Effector memory CD4-positive, alpha-beta T cell (primary cell): ENCODE measurements at regions not wholly inside any gene's neighbourhood (a gene's known extent, or its start where the extent isn't known, plus 50 kb on each side); places are given as distances from the start of the nearest gene placed in this dataset.

Source experiments
- DNase-seq, 3 donors: peaks; one replicate each; pipeline ENCODE4 v3.0.0-alpha.2; 2020
- H3K27ac ChIP-seq: 2 replicates; pipeline ENCODE4 v1.7.0; 2013; ENCODE audit warnings: mild to moderate bottlenecking, low read length, moderate library complexity; ENCODE audit not compliant: insufficient read depth, poor library complexity, severe bottlenecking
- H3K27me3 ChIP-seq: replicated peaks from 2 replicates; pipeline ENCODE4 v1.7.0; 2013; ENCODE audit warnings: mild to moderate bottlenecking, low read length; ENCODE audit not compliant: insufficient read depth, control insufficient read depth, poor library complexity, severe bottlenecking
- H3K36me3 ChIP-seq: 2 replicates; pipeline ENCODE4 v1.7.0; 2013; ENCODE audit warnings: mild to moderate bottlenecking, low read length, moderate library complexity; ENCODE audit not compliant: control insufficient read depth, insufficient read depth
- H3K4me1 ChIP-seq: 2 replicates; pipeline ENCODE4 v1.7.0; 2013; ENCODE audit warnings: low read length, mild to moderate bottlenecking; ENCODE audit not compliant: control insufficient read depth, insufficient read depth, poor library complexity, severe bottlenecking
- H3K4me3 ChIP-seq: 2 replicates; pipeline ENCODE4 v1.7.0; 2013; ENCODE audit warnings: low read length, low read depth, mild to moderate bottlenecking; ENCODE audit not compliant: insufficient read depth, poor library complexity, severe bottlenecking
- H3K9me3 ChIP-seq: 2 replicates; pipeline ENCODE4 v1.7.0; 2013; ENCODE audit warnings: mild to moderate bottlenecking, low read length, moderate library complexity; ENCODE audit not compliant: control insufficient read depth

DNA sequence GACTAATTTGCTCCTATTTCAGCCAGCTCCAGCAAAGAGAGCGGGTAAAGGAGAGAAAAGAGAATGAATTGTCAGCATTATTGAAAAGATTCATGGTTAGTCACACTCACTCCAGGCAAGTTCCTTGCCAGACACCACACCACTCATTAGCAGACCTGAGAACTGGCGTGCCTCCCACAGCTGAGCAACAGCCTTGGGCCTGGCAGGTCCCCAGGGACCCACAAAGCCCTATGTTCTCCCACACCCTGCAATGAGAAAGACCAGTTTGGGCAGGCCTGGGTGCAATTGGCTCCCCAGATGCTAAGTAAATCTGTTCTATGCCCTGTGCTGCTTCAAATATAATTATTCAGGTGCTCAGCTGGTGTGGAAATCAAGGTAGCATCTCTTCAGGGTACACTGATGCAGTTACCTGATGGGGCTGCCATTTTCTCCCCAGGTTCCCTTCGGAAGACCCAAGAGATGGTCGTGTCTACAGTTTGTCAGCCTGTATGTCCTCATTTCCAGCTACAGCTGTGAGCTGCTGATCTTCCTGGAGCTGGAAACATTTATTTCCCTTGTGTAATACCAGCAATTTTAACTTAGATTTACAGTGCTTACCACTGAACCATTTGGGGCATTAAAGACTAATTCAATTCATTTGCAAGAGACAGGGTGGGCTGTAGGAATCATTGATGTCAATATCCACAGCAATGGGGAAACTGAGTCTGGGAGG, 405.0 kb downstream of the COG6 start:
- H3K36me3 ChIP-seq: no peaks in the 10 kb centered on the region
- H3K27me3 ChIP-seq: no peaks in the 10 kb centered on the region
- no peak for DNase-seq
- H3K9me3 ChIP-seq: no peaks in the 10 kb centered on the region
- H3K27ac ChIP-seq: no peak overlapping the region
- no peak overlapping the region for H3K4me3 ChIP-seq
- H3K4me1 ChIP-seq: no peaks in the 10 kb centered on the region

DNA sequence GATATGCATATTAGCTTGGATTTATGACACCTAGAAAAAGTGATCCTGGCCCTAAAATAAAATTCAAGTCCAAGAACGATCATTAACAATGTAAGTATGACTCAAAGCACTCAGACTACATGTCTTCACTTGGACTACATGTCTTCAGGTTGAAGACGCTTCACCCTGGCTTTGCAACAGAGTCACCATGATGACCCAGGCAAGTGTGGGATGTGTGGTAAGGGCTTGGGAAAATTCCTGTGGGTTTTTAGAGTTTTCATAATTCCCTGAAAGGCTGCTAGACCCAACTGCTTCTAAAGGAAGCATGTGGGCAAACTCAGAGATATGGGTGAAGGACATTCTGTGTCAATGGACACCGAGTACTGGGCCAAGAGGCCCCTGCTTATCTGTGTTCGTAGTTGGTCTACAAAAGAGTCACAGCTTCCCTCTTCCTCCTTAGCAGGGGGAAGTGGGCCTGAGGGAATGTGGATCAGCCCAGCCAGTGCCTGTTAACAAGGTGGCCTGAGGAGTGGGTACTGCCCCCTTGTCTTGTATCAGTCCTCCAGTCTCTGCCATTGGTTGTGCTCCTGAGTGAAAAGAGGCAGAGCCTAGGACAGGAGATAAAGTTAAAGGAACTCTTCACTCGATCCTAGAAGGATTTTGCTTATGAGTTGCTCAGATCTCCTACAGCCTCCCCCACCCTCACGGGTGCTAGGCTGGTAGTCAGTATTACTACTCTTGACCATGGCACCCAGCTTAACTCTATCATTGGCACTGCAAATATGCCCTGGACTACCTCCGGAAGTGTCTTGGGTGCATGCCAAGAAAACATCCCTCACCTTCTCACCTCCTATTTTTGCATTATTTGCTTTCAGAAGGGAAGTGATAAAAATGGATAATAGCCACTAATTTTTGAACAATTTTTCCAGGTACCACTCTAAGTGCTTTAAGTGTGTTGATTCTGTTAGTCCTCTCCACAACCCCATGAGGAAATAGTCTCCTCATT, 406.3 kb downstream of the COG6 start:
- Histone ChIP-seq H3K4me1 (no peaks in the 10 kb centered on the region), H3K36me3 (no peaks in the 10 kb centered on the region)
- no peak for DNase-seq

DNA sequence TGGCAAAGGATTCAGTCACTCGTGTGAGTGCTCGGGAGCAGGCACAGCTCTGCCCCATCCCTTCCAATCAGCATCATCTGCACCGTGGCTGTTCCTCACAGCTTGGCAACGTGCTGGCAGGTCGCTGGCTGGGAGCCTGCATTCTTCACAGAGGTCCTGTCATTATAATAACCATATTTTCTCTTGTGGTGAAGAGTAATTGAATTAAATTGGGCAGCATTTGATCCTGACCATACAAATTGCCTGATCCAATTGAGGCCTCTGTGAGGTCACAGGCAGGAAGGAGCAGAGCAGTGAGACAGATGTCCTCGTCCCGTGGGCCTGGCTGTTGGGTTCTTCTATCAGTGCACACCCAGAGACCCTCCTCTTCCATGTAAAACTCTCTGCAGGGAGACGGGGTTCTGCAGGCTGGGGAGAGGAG, 407.8 kb downstream of the COG6 start:
- DNase-seq: no peak
- Histone ChIP-seq H3K4me3 (no peak overlapping the region), H3K9me3 (no peaks in the 10 kb centered on the region), H3K27me3 (no peaks in the 10 kb centered on the region), H3K27ac (no peak overlapping the region), H3K4me1 (no peaks in the 10 kb centered on the region), H3K36me3 (no peaks in the 10 kb centered on the region)

More for the DNA sequence above, 406.3 kb downstream of the COG6 start:
- no peak overlapping the region for H3K27ac ChIP-seq
- H3K27me3 ChIP-seq: no peaks in the 10 kb centered on the region
- no peaks in the 10 kb centered on the region for H3K9me3 ChIP-seq
- no peak overlapping the region for H3K4me3 ChIP-seq

DNA sequence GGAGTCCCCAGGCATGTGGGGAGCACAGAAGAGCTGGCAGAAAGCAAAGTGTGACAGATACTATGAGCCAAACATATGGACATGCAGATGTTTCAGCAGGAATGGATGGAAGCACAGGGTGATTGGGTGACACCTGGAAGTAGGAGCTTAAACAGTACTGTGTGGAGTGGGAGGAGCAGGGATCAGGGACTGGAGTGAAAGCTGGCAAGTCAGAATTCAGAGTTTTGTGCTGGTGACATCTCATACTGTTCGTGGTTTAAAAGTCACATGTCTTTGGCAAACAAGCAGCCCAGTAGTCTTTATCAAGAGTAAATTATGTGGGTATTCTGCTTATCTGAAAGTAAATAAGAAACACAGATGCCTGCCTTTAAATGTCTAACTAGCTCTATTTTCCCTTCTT, 408.2 kb downstream of the COG6 start:
- Histone ChIP-seq H3K27ac (no peak overlapping the region), H3K4me1 (no peaks in the 10 kb centered on the region), H3K4me3 (no peak overlapping the region), H3K27me3 (no peaks in the 10 kb centered on the region), H3K36me3 (no peaks in the 10 kb centered on the region), H3K9me3 (no peaks in the 10 kb centered on the region)
- no peak for DNase-seq

DNA sequence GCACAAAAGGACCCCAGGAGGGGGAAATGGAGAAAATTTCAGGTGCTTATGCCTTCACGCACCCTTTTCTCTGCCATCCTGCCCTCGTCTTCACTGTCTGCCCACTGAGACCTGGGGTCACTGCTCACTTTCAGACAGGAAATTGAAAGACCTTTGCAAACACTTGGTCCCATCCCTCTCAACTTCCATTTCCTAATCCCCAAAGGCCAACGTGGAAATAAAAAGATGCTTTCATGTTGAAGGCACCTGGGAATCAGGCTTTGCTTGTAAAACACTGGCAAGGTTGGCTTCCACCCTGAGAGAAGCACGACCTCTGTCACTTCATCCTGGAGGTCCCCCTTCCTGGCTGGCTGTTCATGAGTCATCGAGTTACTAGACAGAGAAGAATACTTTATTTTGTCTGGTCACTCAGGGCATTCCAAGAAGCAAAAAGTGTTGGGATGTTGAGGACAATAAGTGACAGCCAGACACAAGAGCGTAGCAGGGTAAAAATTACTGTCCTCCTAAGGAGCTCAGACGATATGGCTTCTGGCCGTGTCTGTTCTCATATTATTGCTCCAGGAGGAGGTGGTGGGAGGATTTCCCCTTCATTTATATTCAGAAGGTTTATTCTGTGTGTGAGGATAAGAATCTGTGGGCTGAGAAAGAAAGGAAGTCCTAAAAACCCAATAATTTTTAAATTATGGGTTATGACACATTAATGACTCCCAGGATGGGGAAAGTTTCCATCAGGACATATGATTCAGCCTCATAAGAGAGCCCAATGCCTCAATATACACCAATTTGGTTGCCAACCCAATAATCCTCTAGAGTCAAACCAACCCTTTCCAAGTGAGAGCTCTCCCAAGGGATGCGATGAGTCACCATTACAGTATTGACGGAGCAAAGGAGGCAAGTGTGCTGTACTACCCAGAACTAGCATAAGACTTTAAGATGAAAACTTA, 409.0 kb downstream of the COG6 start:
- Histone ChIP-seq H3K36me3 (no peaks in the 10 kb centered on the region), H3K4me1 (peaks cover 3% of the 10 kb centered on the region), H3K27ac (no peak overlapping the region), H3K27me3 (no peaks in the 10 kb centered on the region), H3K4me3 (no peak overlapping the region), H3K9me3 (no peaks in the 10 kb centered on the region)
- DNase-seq: no peak

DNA sequence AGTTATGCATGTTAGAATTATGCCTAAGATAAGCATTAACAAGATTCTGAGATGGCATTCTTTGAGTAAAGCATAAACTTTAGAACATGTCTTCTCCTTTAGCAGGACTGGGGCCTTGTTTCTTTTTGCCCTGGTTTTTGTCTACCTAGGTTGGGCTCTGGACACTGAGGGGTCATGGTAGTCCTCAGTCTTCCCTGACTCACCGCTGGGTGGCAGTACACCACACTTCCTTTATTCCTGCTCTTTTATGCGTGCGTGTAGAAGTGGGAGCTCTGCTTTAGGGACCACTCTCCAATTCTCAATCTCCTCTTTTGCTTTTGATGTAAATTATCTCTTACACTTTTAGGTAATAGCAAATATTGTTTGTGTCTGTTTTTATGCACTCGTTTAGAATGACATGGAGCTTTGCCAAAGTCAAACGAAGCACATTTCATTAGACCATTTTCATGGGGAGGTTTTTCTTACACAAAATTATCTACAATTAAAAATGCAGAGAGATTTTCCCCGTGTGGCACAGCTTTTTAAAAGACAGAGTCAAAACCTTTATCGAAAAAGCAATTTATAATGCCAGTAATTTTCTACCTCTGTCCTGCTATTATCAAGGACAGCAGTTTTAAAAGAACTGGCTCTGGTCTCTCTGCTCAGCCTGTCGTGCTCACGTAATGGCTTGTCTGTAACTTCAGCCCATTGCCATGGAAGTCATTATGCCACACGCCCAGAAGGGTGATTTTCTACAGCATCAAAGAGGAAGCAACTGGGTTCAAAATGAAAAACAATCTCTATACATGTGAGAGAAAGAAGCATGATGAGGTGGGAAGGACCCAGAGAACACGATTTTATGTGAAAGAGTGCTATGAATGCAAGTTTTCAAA, 413.9 kb downstream of the COG6 start:
- Histone ChIP-seq H3K27me3 (no peaks in the 10 kb centered on the region), H3K27ac (no peak overlapping the region), H3K4me3 (no peak overlapping the region), H3K4me1 (peaks cover 3% of the 10 kb centered on the region), H3K36me3 (no peaks in the 10 kb centered on the region), H3K9me3 (no peaks in the 10 kb centered on the region)
- DNase-seq: peak; percentile 41 to 56 (median 48)

DNA sequence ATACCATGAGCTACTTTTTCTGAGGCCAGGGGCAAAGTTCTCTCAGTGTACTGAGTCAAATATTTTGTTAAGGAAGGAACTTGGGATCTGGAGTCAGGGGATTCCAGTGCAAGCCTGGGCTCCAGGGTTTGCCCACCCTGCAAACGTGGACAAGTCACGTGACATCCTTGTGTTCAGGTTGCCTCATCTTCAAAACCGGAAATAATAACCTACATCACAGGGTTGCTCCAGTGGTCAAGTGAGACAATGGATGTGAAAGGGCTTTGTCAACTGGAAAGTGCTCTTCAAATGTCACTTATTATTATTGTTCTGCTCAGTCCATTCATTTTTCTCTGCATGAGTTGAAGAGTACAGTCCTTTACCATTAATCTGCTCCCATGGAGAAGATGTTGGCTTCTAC, 414.9 kb downstream of the COG6 start:
- no peak for DNase-seq
- Histone ChIP-seq H3K27ac (no peak overlapping the region), H3K4me1 (peaks cover 3% of the 10 kb centered on the region)

DNA sequence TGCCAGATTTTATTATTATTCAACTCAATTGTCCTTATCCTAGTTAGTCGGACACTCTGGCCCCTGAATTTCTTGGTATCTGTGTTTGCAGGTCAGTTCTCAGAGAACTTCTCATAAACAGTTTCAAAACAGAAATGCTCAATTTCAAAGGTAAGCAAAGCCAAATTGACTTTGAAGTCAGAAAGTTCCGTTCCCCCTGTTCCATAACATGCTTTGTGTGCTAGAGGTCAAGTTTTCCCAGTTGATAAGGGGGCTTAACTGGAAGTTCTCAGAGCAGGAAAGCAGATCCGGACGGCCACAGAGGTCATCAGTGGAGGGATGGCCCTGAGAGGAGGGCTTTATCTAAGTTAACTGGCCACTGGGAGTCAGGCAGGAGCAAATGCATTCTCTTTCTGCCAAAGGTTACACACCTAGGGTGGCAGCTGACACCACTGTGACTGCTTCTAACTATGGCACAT, 417.2 kb downstream of the COG6 start:
- Histone ChIP-seq H3K4me3 (no peak overlapping the region), H3K9me3 (no peaks in the 10 kb centered on the region), H3K27me3 (no peaks in the 10 kb centered on the region), H3K27ac (no peak overlapping the region), H3K36me3 (no peaks in the 10 kb centered on the region), H3K4me1 (peaks cover 3% of the 10 kb centered on the region)
- DNase-seq: no peak

More for the DNA sequence above, 414.9 kb downstream of the COG6 start:
- no peaks in the 10 kb centered on the region for H3K9me3 ChIP-seq
- no peaks in the 10 kb centered on the region for H3K27me3 ChIP-seq
- no peak overlapping the region for H3K4me3 ChIP-seq
- H3K36me3 ChIP-seq: no peaks in the 10 kb centered on the region

DNA sequence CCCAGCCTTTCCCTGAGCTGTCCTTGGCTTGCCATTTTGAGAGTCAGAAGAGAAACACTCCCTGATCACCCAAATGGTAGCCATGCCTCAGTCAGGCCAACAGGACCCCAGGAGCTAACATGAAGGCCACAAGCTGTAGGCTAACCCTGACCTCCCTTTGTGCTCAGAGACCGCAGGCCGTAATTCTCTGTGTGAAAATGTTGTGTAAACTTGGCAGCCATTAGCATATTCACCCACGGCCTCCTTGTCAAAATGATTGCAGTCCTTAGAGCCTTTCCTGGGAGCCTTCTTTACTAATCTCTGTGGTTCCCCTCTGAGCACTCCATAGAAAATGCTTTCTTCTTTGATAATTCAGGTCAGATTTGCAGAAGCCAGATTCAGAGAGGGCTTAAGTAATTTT, 418.9 kb downstream of the COG6 start:
- no peaks in the 10 kb centered on the region for H3K27me3 ChIP-seq
- no peak overlapping the region for H3K27ac ChIP-seq
- no peak for DNase-seq

More for the DNA sequence above, 418.9 kb downstream of the COG6 start:
- Histone ChIP-seq H3K4me1 (peaks cover 1% of the 10 kb centered on the region), H3K36me3 (no peaks in the 10 kb centered on the region), H3K9me3 (no peaks in the 10 kb centered on the region), H3K4me3 (no peak overlapping the region)
